C4-2B (cell line): ENCODE measurements at regions not wholly inside any gene's neighbourhood (a gene's known extent, or its start where the extent isn't known, plus 50 kb on each side); places are given as distances from the start of the nearest gene placed in this dataset.

Experiments
- ZFX ChIP-seq: fragments of 450-650 bp; IDR thresholded peaks from 2 replicates; pipeline ENCODE4 v1.6.1; 2017
- TF ChIP-seq, protein P1 (sequence below): fragments of 450-650 bp; conservative IDR thresholded peaks from 2 replicates; pipeline ENCODE4 v1.5.1; 2017; ENCODE audit warnings: mild to moderate bottlenecking

DNA sequence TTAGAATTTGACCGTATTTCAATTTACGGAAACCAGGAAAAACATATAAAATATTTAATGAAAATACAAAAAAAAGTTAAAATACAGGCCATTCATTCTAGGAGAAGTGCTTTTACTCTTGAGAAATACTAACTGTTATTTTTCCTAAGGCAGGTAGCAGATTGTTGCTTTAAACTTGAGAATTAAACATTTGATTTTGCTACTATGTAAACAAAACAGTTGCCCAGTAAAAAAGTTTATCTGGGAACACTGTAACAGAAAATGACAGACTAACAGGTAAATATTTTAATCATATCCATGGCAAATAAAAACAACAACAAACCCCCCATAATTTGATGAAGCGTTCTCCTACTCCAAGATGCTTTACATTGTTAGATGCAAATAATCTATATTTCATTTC is 350.5 kb downstream of the CRPPA start:
- TF ChIP-seq, protein P1, sequence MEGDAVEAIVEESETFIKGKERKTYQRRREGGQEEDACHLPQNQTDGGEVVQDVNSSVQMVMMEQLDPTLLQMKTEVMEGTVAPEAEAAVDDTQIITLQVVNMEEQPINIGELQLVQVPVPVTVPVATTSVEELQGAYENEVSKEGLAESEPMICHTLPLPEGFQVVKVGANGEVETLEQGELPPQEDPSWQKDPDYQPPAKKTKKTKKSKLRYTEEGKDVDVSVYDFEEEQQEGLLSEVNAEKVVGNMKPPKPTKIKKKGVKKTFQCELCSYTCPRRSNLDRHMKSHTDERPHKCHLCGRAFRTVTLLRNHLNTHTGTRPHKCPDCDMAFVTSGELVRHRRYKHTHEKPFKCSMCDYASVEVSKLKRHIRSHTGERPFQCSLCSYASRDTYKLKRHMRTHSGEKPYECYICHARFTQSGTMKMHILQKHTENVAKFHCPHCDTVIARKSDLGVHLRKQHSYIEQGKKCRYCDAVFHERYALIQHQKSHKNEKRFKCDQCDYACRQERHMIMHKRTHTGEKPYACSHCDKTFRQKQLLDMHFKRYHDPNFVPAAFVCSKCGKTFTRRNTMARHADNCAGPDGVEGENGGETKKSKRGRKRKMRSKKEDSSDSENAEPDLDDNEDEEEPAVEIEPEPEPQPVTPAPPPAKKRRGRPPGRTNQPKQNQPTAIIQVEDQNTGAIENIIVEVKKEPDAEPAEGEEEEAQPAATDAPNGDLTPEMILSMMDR: no peak
- TF ChIP-seq ZFX: no peak
